Activated naive CD4-positive, alpha-beta T cell treated with anti-CD3 and anti-CD28 coated beads, Interleukin-2, amount 50 U/mL, for 24 hours (primary cell): ENCODE measurements at regions not wholly inside any gene's neighbourhood (a gene's known extent, or its start where the extent isn't known, plus 50 kb on each side); places are given as distances from the start of the nearest gene placed in this dataset.

ENCODE experiments used
- H3K27ac Mint-ChIP-seq: one replicate; pipeline ENCODE4 v1.8.0; 2021; ENCODE audit warnings: mild to moderate bottlenecking, mixed read lengths
- H3K27me3 Mint-ChIP-seq: one replicate; pipeline ENCODE4 v1.8.0; 2021; ENCODE audit warnings: mixed read lengths
- H3K36me3 Mint-ChIP-seq: one replicate; pipeline ENCODE4 v1.8.0; 2021; ENCODE audit warnings: mixed read lengths
- H3K4me1 Mint-ChIP-seq: one replicate; pipeline ENCODE4 v1.8.0; 2021; ENCODE audit warnings: mixed read lengths
- H3K4me3 Mint-ChIP-seq: one replicate; pipeline ENCODE4 v1.8.0; 2021; ENCODE audit warnings: mild to moderate bottlenecking, mixed read lengths
- H3K9me3 Mint-ChIP-seq: one replicate; pipeline ENCODE4 v1.8.0; 2021; ENCODE audit warnings: mixed read lengths

DNA sequence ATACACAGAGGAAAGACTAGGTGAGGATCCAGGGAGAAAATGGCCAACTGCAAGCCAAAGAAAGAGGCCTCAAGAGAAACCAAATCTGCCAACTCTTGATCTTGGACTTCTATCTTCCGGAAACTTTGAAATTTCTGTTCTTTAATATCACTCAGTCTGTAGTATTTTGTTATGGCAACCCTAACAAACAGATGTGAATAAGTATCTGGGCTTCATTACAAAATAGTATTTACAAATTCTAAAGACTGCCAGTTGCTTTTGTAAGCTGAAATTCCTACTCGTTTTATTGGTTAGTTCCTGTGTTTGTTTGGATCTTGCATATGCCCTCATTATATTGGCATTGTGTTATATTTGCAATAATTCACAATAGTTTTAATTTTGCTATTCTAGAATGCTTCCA is 143.2 kb upstream of the USP15 start:
- H3K27me3 Mint-ChIP-seq: peaks cover 3% of the 10 kb centered on the region
- no peak overlapping the region for H3K27ac Mint-ChIP-seq
- H3K9me3 Mint-ChIP-seq: peaks cover 6% of the 10 kb centered on the region
- H3K36me3 Mint-ChIP-seq: no peaks in the 10 kb centered on the region
- H3K4me3 Mint-ChIP-seq: no peak overlapping the region
- H3K4me1 Mint-ChIP-seq: no peaks in the 10 kb centered on the region

- Mint-ChIP-seq H3K36me3 (no peaks in the 10 kb centered on the region), H3K9me3 (no peaks in the 10 kb centered on the region), H3K27me3 (peaks cover 5% of the 10 kb centered on the region), H3K27ac (no peak overlapping the region), H3K4me1 (peaks cover 5% of the 10 kb centered on the region), H3K4me3 (no peak overlapping the region)
These were observed 136.4 kb upstream of the USP15 start for GRCh38 chr12:62123721-62124203.

DNA sequence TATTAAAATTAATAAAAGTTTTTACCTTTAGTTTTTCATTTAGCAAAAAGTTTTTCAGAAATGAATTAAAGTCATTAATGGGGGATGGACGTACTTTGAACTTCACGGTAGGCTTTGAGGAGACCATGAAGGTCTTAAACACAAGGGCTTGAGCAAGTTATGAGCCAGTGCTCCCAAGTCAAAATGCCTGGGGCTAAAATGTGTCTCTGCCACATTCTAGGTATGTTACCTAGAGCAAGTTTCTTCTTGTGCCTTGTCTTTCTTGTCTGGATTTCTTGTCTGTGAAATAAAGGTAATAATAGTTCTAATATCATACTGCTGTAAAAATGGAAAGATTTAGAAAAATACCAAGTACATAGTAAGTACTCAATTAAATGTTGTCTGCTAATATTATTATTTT is 132.7 kb upstream of the USP15 start:
- H3K36me3 Mint-ChIP-seq: no peaks in the 10 kb centered on the region
- no peak overlapping the region for H3K27ac Mint-ChIP-seq
- H3K9me3 Mint-ChIP-seq: no peaks in the 10 kb centered on the region
- peaks cover 5% of the 10 kb centered on the region for H3K4me1 Mint-ChIP-seq
- no peak overlapping the region for H3K4me3 Mint-ChIP-seq
- peaks cover 5% of the 10 kb centered on the region for H3K27me3 Mint-ChIP-seq

GRCh38 chr12:62128175-62128975 is 131.8 kb upstream of the USP15 start:
- Mint-ChIP-seq H3K4me3 (no peak overlapping the region), H3K27me3 (peaks cover 5% of the 10 kb centered on the region), H3K27ac (no peak overlapping the region), H3K4me1 (peaks cover 5% of the 10 kb centered on the region), H3K9me3 (no peaks in the 10 kb centered on the region), H3K36me3 (no peaks in the 10 kb centered on the region)

DNA sequence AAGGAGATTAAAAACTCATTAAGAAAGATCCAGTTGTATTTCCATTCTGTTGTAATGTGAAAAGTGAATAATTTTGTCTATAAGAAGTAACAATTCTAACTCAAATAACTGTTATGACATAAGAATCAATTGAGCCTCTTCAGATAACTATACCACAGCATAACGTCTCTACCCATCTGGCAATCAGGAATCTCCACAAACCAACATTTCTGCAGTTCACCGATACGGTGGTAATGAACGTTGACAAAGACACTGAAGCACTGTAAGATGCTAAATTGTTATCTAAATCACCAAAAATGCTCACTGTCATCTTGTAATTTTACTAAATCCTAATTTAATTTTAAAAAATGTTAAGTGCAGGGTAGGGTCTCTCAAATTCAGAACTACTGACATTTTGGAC is 130.9 kb upstream of the USP15 start:
- Mint-ChIP-seq H3K9me3 (no peaks in the 10 kb centered on the region), H3K27me3 (peaks cover 5% of the 10 kb centered on the region), H3K36me3 (no peaks in the 10 kb centered on the region), H3K4me1 (no peaks in the 10 kb centered on the region), H3K27ac (no peak overlapping the region), H3K4me3 (no peak overlapping the region)

GRCh38 chr12:62130402-62130801 is 129.8 kb upstream of the USP15 start:
- Mint-ChIP-seq H3K27ac (no peak overlapping the region), H3K9me3 (no peaks in the 10 kb centered on the region), H3K36me3 (no peaks in the 10 kb centered on the region), H3K4me3 (no peak overlapping the region), H3K4me1 (no peaks in the 10 kb centered on the region), H3K27me3 (peaks cover 5% of the 10 kb centered on the region)

DNA sequence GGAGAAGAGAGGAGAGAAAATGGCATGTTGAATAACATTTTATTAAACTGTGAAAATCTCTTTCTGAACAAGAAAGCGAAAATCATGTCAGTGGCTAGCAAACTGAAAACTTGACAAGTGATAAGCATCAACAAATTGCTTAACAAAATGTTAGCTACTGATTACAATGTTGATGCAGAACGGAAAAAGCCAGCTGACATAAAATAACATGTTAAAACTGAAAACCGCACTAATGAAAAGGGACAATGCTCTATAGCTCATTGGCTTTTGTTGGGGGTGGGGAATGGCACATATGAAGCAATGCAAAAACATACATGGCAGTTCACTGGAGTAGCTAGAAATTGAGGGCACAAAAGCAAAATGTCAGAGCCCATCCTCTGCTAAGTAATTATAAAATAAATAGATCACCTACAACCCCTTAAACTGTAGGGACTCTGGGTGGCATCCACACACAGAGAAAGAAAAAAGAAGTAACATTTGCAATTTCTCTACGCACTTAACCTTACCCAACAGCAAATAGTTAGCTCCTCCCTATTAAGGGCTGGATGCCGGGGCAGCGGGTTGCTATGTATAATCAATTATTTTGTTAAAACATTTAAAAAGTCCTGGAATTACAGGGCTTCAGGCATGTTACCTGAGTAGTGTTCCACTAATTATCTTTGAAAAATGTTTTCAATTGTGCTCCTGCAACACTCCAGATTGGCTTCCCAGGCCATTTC is 129.2 kb upstream of the USP15 start:
- no peaks in the 10 kb centered on the region for H3K36me3 Mint-ChIP-seq
- H3K27ac Mint-ChIP-seq: no peak overlapping the region
- no peaks in the 10 kb centered on the region for H3K9me3 Mint-ChIP-seq
- peaks cover 3% of the 10 kb centered on the region for H3K27me3 Mint-ChIP-seq
- no peak overlapping the region for H3K4me3 Mint-ChIP-seq
- no peaks in the 10 kb centered on the region for H3K4me1 Mint-ChIP-seq

- no peaks in the 10 kb centered on the region for H3K9me3 Mint-ChIP-seq
- no peak overlapping the region for H3K27ac Mint-ChIP-seq
- no peak overlapping the region for H3K4me3 Mint-ChIP-seq
These were observed 126.8 kb upstream of the USP15 start for GRCh38 chr12:62133440-62133839.

GRCh38 chr12:62135553-62136200 is 124.5 kb upstream of the USP15 start:
- H3K27me3 Mint-ChIP-seq: peaks cover 2% of the 10 kb centered on the region
- H3K9me3 Mint-ChIP-seq: no peaks in the 10 kb centered on the region
- no peaks in the 10 kb centered on the region for H3K4me1 Mint-ChIP-seq
- no peaks in the 10 kb centered on the region for H3K36me3 Mint-ChIP-seq
- H3K27ac Mint-ChIP-seq: no peak overlapping the region
- no peak overlapping the region for H3K4me3 Mint-ChIP-seq

More at GRCh38 chr12:62133440-62133839, 126.8 kb upstream of the USP15 start:
- Mint-ChIP-seq H3K4me1 (no peaks in the 10 kb centered on the region), H3K27me3 (peaks cover 2% of the 10 kb centered on the region), H3K36me3 (no peaks in the 10 kb centered on the region)

GRCh38 chr12:62136496-62136895 is 123.7 kb upstream of the USP15 start:
- H3K27me3 Mint-ChIP-seq: peaks cover 2% of the 10 kb centered on the region
- H3K27ac Mint-ChIP-seq: no peak overlapping the region

DNA sequence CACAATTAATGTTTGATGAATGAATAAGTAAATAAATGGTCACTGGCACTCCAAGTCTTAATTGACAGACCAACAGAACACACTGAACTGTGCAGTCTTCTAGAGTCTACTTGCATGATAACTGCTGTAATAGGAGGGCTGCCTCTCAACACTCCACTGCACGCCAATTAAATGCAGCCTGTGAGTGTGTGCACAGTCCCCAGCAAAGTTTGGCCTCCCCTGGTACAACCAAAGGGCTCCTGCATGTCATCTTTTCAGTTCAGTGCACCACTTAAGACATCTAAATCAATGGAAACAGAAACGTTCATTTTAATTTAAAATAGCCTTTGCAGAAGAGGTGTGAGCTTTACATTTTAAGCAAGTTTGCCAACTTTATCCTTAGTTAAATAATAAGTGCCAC is 121.7 kb upstream of the USP15 start:
- no peaks in the 10 kb centered on the region for H3K9me3 Mint-ChIP-seq
- no peak overlapping the region for H3K27ac Mint-ChIP-seq
- H3K4me1 Mint-ChIP-seq: no peaks in the 10 kb centered on the region
- no peaks in the 10 kb centered on the region for H3K36me3 Mint-ChIP-seq
- H3K4me3 Mint-ChIP-seq: no peak overlapping the region
- peaks cover 2% of the 10 kb centered on the region for H3K27me3 Mint-ChIP-seq

More at GRCh38 chr12:62136496-62136895, 123.7 kb upstream of the USP15 start:
- Mint-ChIP-seq H3K9me3 (no peaks in the 10 kb centered on the region), H3K36me3 (no peaks in the 10 kb centered on the region), H3K4me1 (no peaks in the 10 kb centered on the region), H3K4me3 (no peak overlapping the region)

DNA sequence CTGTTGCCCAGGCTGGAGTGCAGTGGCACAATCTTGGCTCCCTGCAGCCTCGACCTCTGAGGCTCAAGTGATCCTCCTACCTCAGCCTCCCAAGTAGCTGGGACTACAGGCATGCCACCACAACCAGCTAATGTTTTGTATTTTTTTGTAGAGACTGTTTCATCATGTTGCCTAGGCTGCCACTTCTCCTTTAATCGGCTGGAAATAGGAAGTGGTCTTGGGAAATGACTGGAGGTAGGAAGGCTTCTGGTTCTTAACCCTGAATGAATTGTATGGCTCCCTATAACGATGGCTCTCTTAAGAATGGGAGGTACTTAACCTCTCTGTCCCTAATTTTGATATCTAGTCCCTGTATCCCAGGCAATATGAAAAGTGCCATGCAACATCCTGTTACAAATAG is 113.9 kb upstream of the USP15 start:
- Mint-ChIP-seq H3K4me1 (no peaks in the 10 kb centered on the region), H3K27ac (no peak overlapping the region), H3K4me3 (no peak overlapping the region), H3K27me3 (no peaks in the 10 kb centered on the region), H3K9me3 (no peaks in the 10 kb centered on the region), H3K36me3 (no peaks in the 10 kb centered on the region)

DNA sequence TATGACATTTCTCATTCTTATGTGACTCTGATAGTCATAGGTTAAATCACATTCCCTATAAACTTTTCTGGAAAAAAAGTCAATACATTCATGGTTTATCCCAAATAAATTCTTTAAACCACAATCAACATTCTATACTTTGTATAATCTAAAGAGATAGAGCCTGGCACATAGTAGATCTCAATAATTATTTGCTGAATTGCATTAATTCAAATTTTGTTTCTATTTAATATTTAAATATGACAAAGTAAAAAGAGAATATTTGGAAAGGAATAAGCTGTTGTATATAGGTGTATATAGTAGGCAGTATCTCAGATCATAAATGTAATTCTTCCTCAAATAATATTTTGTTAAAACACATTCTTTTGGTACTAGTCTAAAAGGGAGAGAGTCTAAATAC is 102.2 kb upstream of the USP15 start:
- no peak overlapping the region for H3K4me3 Mint-ChIP-seq
- H3K27me3 Mint-ChIP-seq: no peaks in the 10 kb centered on the region
- no peaks in the 10 kb centered on the region for H3K36me3 Mint-ChIP-seq
- H3K9me3 Mint-ChIP-seq: peaks cover 6% of the 10 kb centered on the region
- peaks cover 43% of the 10 kb centered on the region for H3K4me1 Mint-ChIP-seq
- H3K27ac Mint-ChIP-seq: no peak overlapping the region

DNA sequence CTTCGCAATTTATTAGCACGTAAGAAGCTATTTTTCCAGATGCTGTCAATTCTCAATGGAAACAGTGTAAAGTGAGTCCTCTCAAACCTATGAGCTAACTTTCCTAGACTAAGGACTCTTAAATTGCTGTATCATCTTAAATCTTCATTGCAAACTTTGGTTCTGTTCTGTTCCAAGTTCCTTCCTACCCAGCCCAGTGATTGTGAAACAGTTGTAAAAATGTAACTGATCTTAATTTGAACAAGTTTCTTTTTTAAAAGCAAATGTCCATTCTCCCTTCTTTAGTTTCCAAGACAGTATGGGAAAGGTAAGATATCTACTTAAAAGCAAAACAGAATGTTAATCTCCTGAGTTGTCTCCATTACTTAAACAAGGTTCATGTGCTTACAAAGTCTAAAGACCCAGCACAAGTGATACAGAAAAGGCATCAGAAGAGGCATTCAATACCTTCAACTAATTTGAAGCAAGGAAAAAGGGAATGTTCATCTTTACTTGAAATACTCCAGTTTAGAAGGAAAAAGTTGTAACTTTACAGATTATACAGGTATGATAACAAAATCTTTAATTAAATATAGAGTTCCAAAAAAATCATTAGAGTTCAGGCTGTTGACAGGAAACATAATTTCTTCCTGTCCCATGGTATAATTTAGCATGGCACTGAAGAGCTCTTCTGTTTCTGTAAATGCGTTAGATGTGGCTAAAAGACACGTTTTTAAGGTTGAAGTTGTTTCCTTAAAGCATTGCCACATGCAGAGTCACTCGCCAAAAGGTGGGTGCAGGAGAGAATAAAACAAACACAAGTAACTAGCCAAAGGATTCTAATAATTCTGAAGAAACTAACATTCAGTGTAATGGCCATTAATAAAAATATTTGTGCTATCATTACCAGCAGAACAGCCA is 101.5 kb upstream of the USP15 start:
- peak overlapping the region; percentile 35 for H3K4me3 Mint-ChIP-seq
- H3K9me3 Mint-ChIP-seq: peaks cover 6% of the 10 kb centered on the region
- no peaks in the 10 kb centered on the region for H3K27me3 Mint-ChIP-seq
- peak overlapping the region; percentile 47 for H3K27ac Mint-ChIP-seq
- H3K4me1 Mint-ChIP-seq: peaks cover 50% of the 10 kb centered on the region
- peaks cover 2% of the 10 kb centered on the region for H3K36me3 Mint-ChIP-seq

DNA sequence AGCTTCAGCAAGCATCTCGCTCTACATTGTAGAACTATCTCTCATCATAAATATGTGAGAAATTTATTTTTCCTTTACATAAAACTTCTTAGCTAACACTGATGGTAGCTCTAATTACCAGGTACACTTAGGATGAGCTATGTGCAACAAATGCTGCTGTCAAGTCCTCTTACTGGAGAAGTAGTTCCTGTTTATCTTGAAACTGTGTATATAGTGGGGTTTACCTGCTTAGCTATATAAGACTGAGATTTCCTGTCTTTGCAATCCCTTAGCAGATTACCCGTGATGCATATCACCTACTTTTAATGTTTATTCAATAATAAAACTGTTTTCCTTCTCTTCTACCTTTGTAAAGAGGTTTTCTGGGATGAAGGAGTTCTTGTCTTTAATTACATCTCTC is 98.0 kb upstream of the USP15 start:
- Mint-ChIP-seq H3K4me1 (peaks cover 50% of the 10 kb centered on the region), H3K36me3 (peaks cover 2% of the 10 kb centered on the region)

More for the DNA sequence above, 98.0 kb upstream of the USP15 start:
- no peak overlapping the region for H3K27ac Mint-ChIP-seq
- H3K9me3 Mint-ChIP-seq: no peaks in the 10 kb centered on the region
- no peak overlapping the region for H3K4me3 Mint-ChIP-seq
- no peaks in the 10 kb centered on the region for H3K27me3 Mint-ChIP-seq
